RPMI7951 (cell line): ENCODE measurements at regions not wholly inside any gene's neighbourhood (a gene's known extent, or its start where the extent isn't known, plus 50 kb on each side); places are given as distances from the start of the nearest gene placed in this dataset.
A peak's percentile ranks its signal among the peaks of the same experiment; 100 is the strongest.

Experiments used
- DNase-seq: peaks from one replicate; pipeline ENCODE4 v3.0.0-alpha.2; 2012; ENCODE audit warnings: low read depth

- no peak for DNase-seq
These were observed 83.3 kb upstream of the CXCL14 start for GRCh38 chr5:135662061-135662481.

DNA sequence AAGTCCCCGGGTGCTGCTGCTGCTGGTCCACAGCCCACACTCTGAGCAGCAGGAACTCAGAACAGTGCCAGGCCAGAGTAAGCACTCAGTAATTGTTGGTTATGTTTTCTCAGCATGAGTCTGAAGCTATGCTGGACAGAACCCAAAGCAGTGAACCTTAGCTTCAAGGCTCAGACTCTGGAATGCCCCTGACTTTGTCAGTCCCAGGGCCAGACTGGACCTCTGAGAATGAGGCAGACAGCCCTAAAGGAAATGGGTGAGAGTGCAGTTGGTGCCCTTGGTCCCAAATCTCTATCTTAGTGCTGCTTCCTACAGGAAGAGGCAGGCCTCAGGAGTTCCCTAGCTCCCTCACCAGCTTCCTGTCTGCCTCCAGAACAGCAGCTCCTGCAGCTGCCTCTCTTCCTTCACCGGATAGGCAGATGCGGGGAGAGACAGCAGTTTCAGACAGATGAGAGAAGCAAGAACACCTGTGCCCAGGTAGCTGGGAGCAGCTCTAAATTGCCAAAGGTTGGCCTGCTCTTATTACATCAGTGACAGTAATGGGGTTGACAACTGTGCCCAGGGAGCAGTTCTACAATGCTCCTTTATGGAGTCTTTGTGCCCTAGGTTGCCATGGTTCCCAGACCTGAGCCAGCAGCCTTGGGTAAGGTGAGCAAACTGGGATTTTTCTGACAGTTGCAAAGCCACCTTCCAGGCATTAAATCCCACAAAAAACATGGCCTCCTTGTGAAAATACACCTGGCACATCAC, 82.2 kb upstream of the CXCL14 start:
- no peak for DNase-seq

GRCh38 chr5:135657536-135658305, 78.9 kb upstream of the CXCL14 start:
- DNase-seq, result no peak

GRCh38 chr5:135655468-135655815, 76.7 kb upstream of the CXCL14 start:
- DNase-seq, result no peak

DNA sequence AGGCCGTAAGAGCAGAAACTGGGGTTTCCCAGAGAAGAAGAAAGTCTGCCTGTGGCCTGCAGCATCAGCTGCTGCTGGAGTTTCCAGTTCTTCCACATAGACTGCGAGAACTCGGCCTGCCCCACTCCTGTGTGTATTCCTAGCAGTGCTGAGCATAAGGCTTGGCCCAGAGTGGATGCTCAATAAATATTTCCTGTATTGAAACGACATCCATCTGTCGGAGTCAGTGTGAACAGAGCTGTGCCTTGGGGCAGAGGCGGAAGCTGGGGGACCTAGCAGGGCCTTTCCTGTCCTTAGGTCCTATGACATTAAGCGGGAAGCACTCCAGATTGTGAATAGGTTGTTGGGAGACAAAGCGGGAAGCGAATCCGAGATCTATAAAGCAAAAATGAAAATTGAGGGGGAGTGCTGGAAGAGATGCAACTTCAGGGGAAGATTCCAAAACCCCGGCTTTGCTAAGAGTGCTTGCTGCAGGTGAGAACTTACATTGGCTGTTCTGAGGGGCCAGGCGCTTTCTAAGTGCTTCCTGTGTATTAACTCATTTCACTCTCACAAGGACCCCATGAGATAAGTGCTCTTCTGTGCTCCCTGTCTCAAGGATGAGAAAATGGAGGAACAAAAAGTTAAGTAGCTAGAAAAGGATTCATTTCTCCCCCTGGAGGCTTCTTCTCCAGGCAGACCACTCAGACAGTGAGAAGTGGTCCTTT, 76.1 kb upstream of the CXCL14 start:
- DNase-seq, result no peak

- DNase-seq, result peak; percentile 35
These were observed 72.4 kb upstream of the CXCL14 start for GRCh38 chr5:135651156-135651555.

GRCh38 chr5:135650081-135650480, 71.3 kb upstream of the CXCL14 start:
- no peak for DNase-seq

GRCh38 chr5:135649435-135649834, 70.6 kb upstream of the CXCL14 start:
- no peak for DNase-seq

DNA sequence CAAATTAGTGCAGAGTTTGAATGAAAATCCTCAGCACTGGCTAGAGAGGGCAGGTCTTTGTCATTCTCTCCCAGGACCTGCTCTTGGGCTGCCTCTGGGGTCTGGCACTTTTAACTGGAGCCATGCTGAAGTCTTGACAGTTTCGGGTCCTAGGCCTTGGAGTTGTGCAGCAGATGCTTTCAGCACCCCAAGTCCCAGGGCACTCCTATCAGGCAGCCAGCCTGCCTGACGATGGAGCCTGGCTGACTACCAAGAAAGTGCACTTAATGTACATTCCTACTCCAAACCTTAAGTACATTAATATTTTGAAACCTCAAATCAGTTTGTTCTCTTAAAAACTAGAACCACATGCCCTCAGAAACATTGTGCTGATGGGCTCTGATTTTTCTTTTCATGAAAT, 69.3 kb upstream of the CXCL14 start:
- DNase-seq, result no peak

DNA sequence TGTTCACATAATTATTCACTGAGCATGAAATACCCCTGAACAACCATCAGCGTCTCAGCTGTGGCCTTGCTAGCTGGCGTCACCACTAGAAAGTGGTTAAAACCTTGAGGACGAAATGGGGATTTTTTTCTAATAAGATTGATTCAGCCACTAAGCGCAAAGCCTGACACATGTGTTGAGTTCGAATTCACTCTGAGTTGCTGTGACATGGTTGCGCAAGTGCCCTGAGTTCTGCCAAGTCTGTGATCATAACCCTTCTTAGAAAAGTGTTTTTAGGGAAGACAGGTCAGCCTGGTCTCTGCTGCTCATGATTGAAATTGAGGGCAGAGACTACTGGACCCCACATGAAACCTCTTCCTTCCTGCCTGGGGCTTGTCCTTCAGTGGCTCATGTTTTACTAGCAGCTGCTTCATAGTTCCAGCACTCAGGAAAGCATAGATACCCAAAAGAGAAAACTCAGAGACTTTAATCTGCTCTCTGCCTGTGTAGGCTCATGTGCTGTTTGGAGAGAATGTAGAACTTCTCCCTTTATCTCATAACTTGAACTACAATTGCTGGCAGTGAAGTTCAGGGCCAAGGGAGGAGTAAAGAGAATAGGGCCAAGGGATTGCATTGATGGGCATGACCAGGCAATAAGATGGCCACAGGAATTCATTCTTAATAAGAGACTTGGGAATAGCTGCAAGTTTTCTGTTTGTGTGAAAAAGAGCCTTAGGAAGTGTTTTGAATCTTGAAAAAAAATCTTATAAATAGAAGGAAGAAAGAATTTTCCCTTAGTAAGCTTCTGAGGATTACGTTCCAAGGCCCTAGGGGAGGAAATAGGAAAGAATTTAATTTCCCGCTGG, 66.8 kb upstream of the CXCL14 start:
- no peak for DNase-seq

- DNase-seq, result no peak
These were observed 66.0 kb upstream of the CXCL14 start for GRCh38 chr5:135644816-135645215.

GRCh38 chr5:135643881-135644766, 65.3 kb upstream of the CXCL14 start:
- DNase-seq, result no peak

DNA sequence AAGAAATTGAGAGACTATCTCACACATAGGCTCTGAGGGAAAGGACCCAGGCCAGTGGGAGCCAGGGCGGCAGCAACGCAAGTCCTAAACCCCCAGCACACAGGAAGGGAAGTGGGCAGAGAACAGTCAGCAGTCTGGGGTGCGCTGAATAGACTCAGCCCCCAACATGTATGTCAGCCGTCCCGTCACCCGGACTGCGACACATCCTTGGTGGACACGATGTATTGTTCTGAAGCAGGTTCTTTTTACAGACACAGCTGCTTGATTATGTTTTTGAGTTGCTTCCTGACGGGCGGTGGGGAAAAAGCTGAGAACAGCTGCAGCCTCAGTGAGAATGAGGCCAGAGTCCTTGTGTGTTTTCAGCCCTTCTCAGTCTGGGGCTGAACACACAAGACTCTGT, 64.1 kb upstream of the CXCL14 start:
- no peak for DNase-seq

- no peak for DNase-seq
These were observed 63.7 kb upstream of the CXCL14 start for GRCh38 chr5:135642488-135642870.

DNA sequence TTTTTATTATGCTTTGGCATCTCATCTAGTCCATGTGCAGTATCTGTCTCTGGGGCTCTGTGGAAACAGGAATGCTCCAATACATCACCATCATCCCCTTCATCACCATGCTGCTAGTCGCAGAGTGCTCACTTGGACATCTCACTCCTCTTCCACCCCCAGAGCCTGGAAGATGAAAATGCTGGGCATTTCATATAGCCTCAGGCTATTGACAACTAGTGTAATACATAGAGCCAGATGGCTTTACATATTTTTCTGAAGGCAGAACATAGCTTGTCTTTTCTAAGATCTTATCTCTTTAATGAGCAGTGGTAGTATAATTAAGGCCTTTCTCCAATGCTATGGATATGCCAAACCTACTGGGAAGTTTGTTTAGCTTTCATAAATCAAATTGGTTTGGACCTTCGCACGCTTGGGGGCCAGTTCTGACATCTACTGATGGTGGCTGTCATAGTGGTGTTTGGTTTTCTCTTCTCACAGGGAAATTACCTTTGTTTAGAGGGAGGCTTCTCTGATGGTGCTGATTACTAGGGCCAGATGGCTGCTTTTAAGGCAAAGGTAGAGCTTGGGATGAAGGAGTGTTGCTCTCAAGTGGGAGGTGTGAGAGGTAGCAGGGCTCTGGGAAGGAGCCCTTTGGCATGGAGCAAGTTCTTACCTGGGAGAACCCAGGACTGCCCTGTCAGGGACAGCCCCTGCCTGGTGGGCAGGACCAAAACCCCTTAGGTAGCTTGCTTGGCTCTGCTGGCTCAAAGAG, 63.1 kb upstream of the CXCL14 start:
- DNase-seq, result no peak

- no peak for DNase-seq
These were observed 62.5 kb upstream of the CXCL14 start for GRCh38 chr5:135641319-135641718.

GRCh38 chr5:135635451-135635850, 56.7 kb upstream of the CXCL14 start:
- no peak for DNase-seq

DNA sequence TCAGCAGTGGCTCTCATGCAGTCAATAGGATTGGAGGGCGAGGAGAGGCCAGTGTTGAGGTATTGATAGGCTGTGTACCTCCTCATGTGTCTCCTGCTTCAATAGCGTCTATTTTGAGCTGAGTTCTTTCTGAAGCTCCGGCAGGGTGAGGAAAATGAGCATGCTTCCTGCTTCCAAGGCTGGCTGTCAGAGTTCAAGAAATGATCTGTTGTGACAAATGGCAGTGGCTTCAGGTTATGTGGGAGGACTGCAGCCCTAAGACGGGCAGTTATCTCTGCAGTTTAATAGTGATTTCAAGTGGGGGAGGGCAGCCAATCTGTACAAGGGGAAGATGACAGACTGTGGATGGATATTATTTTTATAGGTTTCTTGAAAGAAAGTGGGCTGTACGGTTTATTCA, 54.0 kb upstream of the CXCL14 start:
- no peak for DNase-seq

DNA sequence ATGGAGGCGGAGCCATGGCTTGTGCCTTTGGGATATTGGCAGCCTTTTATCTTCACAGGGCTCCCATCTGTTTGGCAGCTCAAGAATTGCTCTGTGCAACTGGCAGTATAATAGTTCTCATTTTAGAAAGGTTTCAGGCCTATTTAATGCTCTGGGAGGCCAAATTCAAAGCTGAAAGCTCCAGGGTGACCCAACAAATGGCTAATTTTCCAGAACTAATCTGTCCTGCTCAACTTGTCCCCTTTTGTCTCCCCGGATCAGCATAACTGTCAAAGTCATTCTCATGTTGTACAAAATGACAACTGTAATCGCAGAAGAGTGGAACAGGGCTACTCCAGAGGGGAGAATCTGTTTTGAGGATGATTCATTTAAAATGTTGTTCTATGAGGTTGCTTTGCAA, 52.6 kb upstream of the CXCL14 start:
- no peak for DNase-seq

DNA sequence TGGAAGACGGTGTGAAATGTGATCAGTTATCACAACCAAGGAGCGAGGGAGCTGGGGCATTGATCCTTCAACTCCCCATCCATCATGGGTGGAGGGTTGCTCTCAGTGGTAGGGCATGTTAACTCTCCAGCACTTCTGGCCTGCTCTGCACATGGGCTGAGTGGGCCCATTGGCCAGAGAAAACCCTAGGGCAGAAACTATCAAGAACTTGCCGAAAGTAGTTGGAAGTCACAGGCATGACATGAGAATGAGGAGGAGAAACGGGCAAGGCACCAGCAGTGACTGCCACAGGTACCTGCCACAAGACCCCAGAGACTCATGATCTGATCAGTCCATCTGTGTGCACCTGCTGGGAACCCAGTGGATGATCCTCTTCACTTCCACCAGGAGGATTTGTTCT, 50.9 kb upstream of the CXCL14 start:
- no peak for DNase-seq
